H1 (cell line): ENCODE measurements at regions not wholly inside any gene's neighbourhood (a gene's known extent, or its start where the extent isn't known, plus 50 kb on each side); places are given as distances from the start of the nearest gene placed in this dataset.

Source experiments
- CTCF ChIA-PET: fragments of 300-600 bp; sonication (Branson Sonifier 250); formaldehyde crosslinking; loops from one replicate; lab custom pipeline; 2021; ENCODE audit not compliant: partially characterized antibody; lab: Charles Lee
- POLR2A ChIA-PET: fragments of 300-600 bp; sonication (Branson Sonifier 250); formaldehyde crosslinking; loops from one replicate; lab custom pipeline; 2021; ENCODE audit warnings: inconsistent platforms; ENCODE audit not compliant: partially characterized antibody; lab: Charles Lee
- DNase-seq, 2 experiments: peaks; one replicate each; pipeline versions ENCODE4 v3.0.0 to v3.0.0-alpha.2; 2010 to 2022; ENCODE audit warnings: low spot score in 2 of 2, low read depth in 1 of 2, mixed read lengths in 1 of 2
- FAIRE-seq: peaks from 2 replicates; lab custom pipeline; 2011; peaks lifted over from hg19 to GRCh38; lab: Jason Lieb, UNC
- H2AFZ ChIP-seq: 2 replicates; pipeline ENCODE4 v1.8.1; 2012; ENCODE audit warnings: low read length, inconsistent platforms
- H2AK5ac ChIP-seq: 2 replicates; pipeline ENCODE4 v1.6.1; 2013; ENCODE audit warnings: low read depth, low read length
- H2BK120ac ChIP-seq: replicated peaks from 2 replicates; pipeline ENCODE3; 2013; ENCODE audit warnings: low read depth, low read length, inconsistent platforms
- H2BK12ac ChIP-seq: 2 replicates; pipeline ENCODE4 v1.6.1; 2013; ENCODE audit warnings: low read depth, low read length
- H2BK15ac ChIP-seq: 2 replicates; pipeline ENCODE4 v1.6.1; 2013; ENCODE audit warnings: low read length
- H2BK20ac ChIP-seq: 2 replicates; pipeline ENCODE4 v1.6.1; 2013; ENCODE audit warnings: low read length
- H2BK5ac ChIP-seq: 2 replicates; pipeline ENCODE4 v1.6.1; 2013; ENCODE audit warnings: low read depth, low read length
- H3K14ac ChIP-seq: 2 replicates; pipeline ENCODE4 v1.6.1; 2013; ENCODE audit warnings: inconsistent platforms; ENCODE audit not compliant: insufficient read length
- H3K18ac ChIP-seq: 2 replicates; pipeline ENCODE4 v1.6.1; 2013; ENCODE audit warnings: low read length; ENCODE audit errors: extremely low read depth
- H3K23ac ChIP-seq: 2 replicates; pipeline ENCODE4 v1.6.1; 2013; ENCODE audit warnings: inconsistent platforms; ENCODE audit not compliant: insufficient read length
- H3K23me2 ChIP-seq: 2 replicates; pipeline ENCODE4 v1.6.1; 2013; ENCODE audit warnings: low read depth, low read length
- H3K27ac ChIP-seq: 2 replicates; pipeline ENCODE4 v1.6.1; 2011; ENCODE audit warnings: low read depth, low read length, inconsistent platforms
- H3K27me3 ChIP-seq, 4 experiments: replicated peaks in 1 of 4; 1 replicate in 1 of 4; 2 replicates in 3 of 4; pipeline versions ENCODE4 v1.6.1 to v1.8.1; 2011 to 2013; ENCODE audit warnings: low read length in 3 of 4, mild to moderate bottlenecking in 3 of 4, inconsistent platforms in 2 of 4, mixed read lengths in 2 of 4, moderate library complexity in 1 of 4; ENCODE audit not compliant: control insufficient read depth in 3 of 4, insufficient read depth in 3 of 4; ENCODE audit errors: extremely low read depth in 1 of 4
- H3K36me3 ChIP-seq, 4 experiments: 2 replicates each; pipeline versions ENCODE4 v1.6.1 to v1.8.1; 2011 to 2013; ENCODE audit warnings: mild to moderate bottlenecking in 4 of 4, low read length in 3 of 4, moderate library complexity in 2 of 4, control low read depth in 1 of 4, inconsistent platforms in 1 of 4; ENCODE audit not compliant: insufficient read depth in 4 of 4, control insufficient read depth in 2 of 4
- H3K4ac ChIP-seq: replicated peaks from 2 replicates; pipeline ENCODE3; 2013; ENCODE audit warnings: low read length, low read depth, mixed read lengths, inconsistent platforms; ENCODE audit not compliant: insufficient read length
- H3K4me1 ChIP-seq, 4 experiments: replicated peaks in 1 of 4; 1 replicate in 1 of 4; 2 replicates in 3 of 4; pipeline versions ENCODE4 v1.6.1 to v1.8.1; 2011 to 2013; ENCODE audit warnings: low read length in 3 of 4, inconsistent platforms in 2 of 4, mixed read lengths in 1 of 4; ENCODE audit not compliant: insufficient read depth in 4 of 4, control insufficient read depth in 3 of 4
- H3K4me2 ChIP-seq, 2 experiments: 2 replicates each; pipeline versions ENCODE4 v1.6.1 to v1.8.1; 2011 to 2013; ENCODE audit warnings: low read depth in 2 of 2, low read length in 2 of 2, control low read depth in 1 of 2, inconsistent platforms in 1 of 2, mild to moderate bottlenecking in 1 of 2; ENCODE audit not compliant: insufficient read depth in 1 of 2
- H3K4me3 ChIP-seq, 4 experiments: fragments of 200-600, 300-600 bp in 1 of 4; sonication (generic), shearing (Covaris generic), sonication (Bioruptor Twin) in 1 of 4; 2 replicates each; pipeline versions ENCODE4 v1.5.1 to v1.8.1; 2011 to 2016; ENCODE audit warnings: low read length in 4 of 4, low read depth in 3 of 4, control low read depth in 2 of 4, inconsistent platforms in 2 of 4, mild to moderate bottlenecking in 2 of 4, mixed read lengths in 1 of 4, moderate library complexity in 1 of 4; ENCODE audit not compliant: insufficient read depth in 2 of 4; ENCODE audit errors: extremely low read depth in 1 of 4
- H3K56ac ChIP-seq: replicated peaks from 2 replicates; pipeline ENCODE3; 2013; ENCODE audit warnings: low read depth, mild to moderate bottlenecking, mixed read lengths, low read length, inconsistent platforms; ENCODE audit not compliant: insufficient read length
- H3K79me1 ChIP-seq: 2 replicates; pipeline ENCODE4 v1.6.1; 2013; ENCODE audit warnings: low read depth, low read length, control low read depth
- H3K79me2 ChIP-seq, 2 experiments: 2 replicates each; pipeline versions ENCODE4 v1.6.1 to v1.8.1; 2012 to 2013; ENCODE audit warnings: low read length in 2 of 2, mild to moderate bottlenecking in 2 of 2, inconsistent platforms in 1 of 2; ENCODE audit not compliant: insufficient read depth in 2 of 2, control insufficient read depth in 1 of 2
- H3K9ac ChIP-seq, 4 experiments: replicated peaks in 1 of 4; 1 replicate in 1 of 4; 2 replicates in 3 of 4; pipeline versions ENCODE4 v1.6.1 to v1.8.1; 2011 to 2013; ENCODE audit warnings: low read depth in 3 of 4, low read length in 3 of 4, control low read depth in 2 of 4, mild to moderate bottlenecking in 2 of 4, moderate library complexity in 2 of 4, inconsistent platforms in 1 of 4; ENCODE audit errors: extremely low read depth in 1 of 4
- H3K9me3 ChIP-seq, 2 experiments: 2 replicates each; pipeline versions ENCODE4 v1.6.1 to v1.8.1; 2012 to 2013; ENCODE audit warnings: mild to moderate bottlenecking in 2 of 2, moderate library complexity in 2 of 2, control low read depth in 1 of 2, inconsistent platforms in 1 of 2, low read depth in 1 of 2, low read length in 1 of 2, mixed read lengths in 1 of 2; ENCODE audit not compliant: insufficient read depth in 2 of 2
- H4K20me1 ChIP-seq, 2 experiments: replicated peaks in 1 of 2; 2 replicates each; pipeline versions ENCODE3 to v1.8.1; 2011 to 2013; ENCODE audit warnings: inconsistent platforms in 2 of 2, low read length in 2 of 2, mild to moderate bottlenecking in 1 of 2; ENCODE audit not compliant: insufficient read depth in 2 of 2, control insufficient read depth in 1 of 2
- H4K5ac ChIP-seq: 2 replicates; pipeline ENCODE4 v1.6.1; 2013; ENCODE audit warnings: low read length, low read depth, mixed read lengths, inconsistent platforms; ENCODE audit not compliant: insufficient read length
- H4K8ac ChIP-seq: 2 replicates; pipeline ENCODE4 v1.8.0; 2013; ENCODE audit warnings: mild to moderate bottlenecking, moderate library complexity, low read length, inconsistent platforms; ENCODE audit not compliant: insufficient read depth; ENCODE audit errors: extremely low read depth
- H4K91ac ChIP-seq: replicated peaks from 2 replicates; pipeline ENCODE3; 2013; ENCODE audit warnings: low read length, mixed read lengths, inconsistent platforms; ENCODE audit not compliant: insufficient read length
- HDAC6 ChIP-seq: IDR thresholded peaks from one replicate; pipeline ENCODE4 v1.7.1; 2012; ENCODE audit warnings: low read depth, mild to moderate bottlenecking, inconsistent platforms, low read length, moderate library complexity
- PHF8 ChIP-seq: fragments of 200-600 bp; sonication (generic); conservative IDR thresholded peaks from 2 replicates; pipeline ENCODE4 v1.7.1; 2012; ENCODE audit warnings: low read depth, mild to moderate bottlenecking, inconsistent platforms, low read length, moderate library complexity
- SP2 ChIP-seq: IDR thresholded peaks from 2 replicates; pipeline ENCODE4 v1.6.1; 2012; ENCODE audit warnings: mild to moderate bottlenecking, low read length, inconsistent platforms
- WGBS, 2 experiments: shearing (Covaris generic) in 1 of 2; methylation state at CpG; one replicate each; pipeline versions ENCODE4 v1.1.6 to v1.1.7; 2013 to 2015; ENCODE audit warnings: low lambda C conversion rate in 2 of 2, mixed read lengths in 2 of 2, inconsistent platforms in 1 of 2, low coverage in 1 of 2, missing lambda C conversion rate in 1 of 2; ENCODE audit not compliant: insufficient replicate concordance in 2 of 2, insufficient coverage in 1 of 2, insufficient read length in 1 of 2; ENCODE audit errors: extremely low coverage in 1 of 2, missing lambda C conversion rate in 1 of 2; 5-methylcytosine and 5-hydroxymethylcytosine counted together

DNA sequence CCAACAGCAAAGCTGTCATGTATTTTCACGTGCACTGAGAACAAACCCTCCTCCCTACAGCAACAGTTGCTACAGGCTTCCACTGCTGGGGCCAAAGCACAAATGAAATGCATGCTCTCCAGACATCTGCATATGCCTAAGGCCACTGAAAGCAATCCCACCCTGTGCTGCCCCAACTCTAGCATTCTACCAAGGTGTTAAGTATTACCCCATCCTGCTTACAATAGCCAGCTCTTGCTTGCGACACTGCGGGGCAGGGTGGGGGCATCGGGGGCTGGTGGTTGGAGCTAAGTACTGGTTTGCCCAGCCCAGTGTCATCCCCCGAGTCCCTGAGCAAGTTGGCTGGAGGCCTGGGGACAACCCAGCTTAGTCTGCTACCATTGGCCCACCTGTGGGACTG, 742.5 kb downstream of the TDRD15 start:
- ChIA-PET POLR2A (no interaction called here), CTCF (interaction anchor here (0.5 kb wide), 1 partner anchor 257 kb away, joined by 3 read pairs; no protein-coding TSS in a partner anchor)
- H2AK5ac ChIP-seq: no peak overlapping the region
- no peak overlapping the region for H3K18ac ChIP-seq
- no peak overlapping the region for H3K4me3 ChIP-seq
- H3K79me2 ChIP-seq: no peaks in the 10 kb centered on the region
- H3K14ac ChIP-seq: no peak overlapping the region
- no peaks in the 10 kb centered on the region for H3K79me1 ChIP-seq
- H2AFZ ChIP-seq: no peak overlapping the region
- DNase-seq (no peak), FAIRE-seq (no peak)
- no peak overlapping the region for H3K4me2 ChIP-seq
- H3K27me3 ChIP-seq: no peaks in the 10 kb centered on the region
- H4K20me1 ChIP-seq: no peaks in the 10 kb centered on the region
- H2BK5ac ChIP-seq: no peak overlapping the region
- H3K9ac ChIP-seq: no peak overlapping the region
- H2BK20ac ChIP-seq: no peak overlapping the region
- H4K91ac ChIP-seq: no peak overlapping the region
- H2BK12ac ChIP-seq: no peak overlapping the region
- no peaks in the 10 kb centered on the region for H3K36me3 ChIP-seq
- H4K8ac ChIP-seq: no peak overlapping the region
- H3K4me1 ChIP-seq: peaks cover 0 to 2% (median 0%) of the 10 kb centered on the region in 4 experiments; a peak in 1 of 7 replicates
- no peaks in the 10 kb centered on the region for H3K9me3 ChIP-seq
- 96% methylated on average over 5 of the region's 5 CpGs; no CpG with 5 or more reads in 1 of the 2 experiments for WGBS, 2 experiments
- H3K23ac ChIP-seq: no peak overlapping the region
- H3K23me2 ChIP-seq: no peaks in the 10 kb centered on the region
- H3K27ac ChIP-seq: no peak overlapping the region
- H3K4ac ChIP-seq: no peak overlapping the region
- H2BK120ac ChIP-seq: no peak overlapping the region
- no peak overlapping the region for H2BK15ac ChIP-seq
- H4K5ac ChIP-seq: no peak overlapping the region
- no peak overlapping the region for H3K56ac ChIP-seq
- TF ChIP-seq SP2: no peak
- no peak for TF ChIP-seq PHF8
- TF ChIP-seq HDAC6: no peak
